Right lobe of liver (tissue), 4 donors: ENCODE measurements at regions not wholly inside any gene's neighbourhood (a gene's known extent, or its start where the extent isn't known, plus 50 kb on each side); places are given as distances from the start of the nearest gene placed in this dataset.

Source experiments
- CTCF ChIP-seq, 4 donors: fragments of 200-600 bp in 3 of 4; fragments of 450-650 bp in 1 of 4; IDR thresholded peaks; one replicate each; pipeline versions ENCODE4 v1.5.1 to v1.8.0; 2016 to 2022; ENCODE audit warnings: antibody characterized with exemption in 4 of 4, mild to moderate bottlenecking in 2 of 4
- POLR2A ChIP-seq: fragments of 450-650 bp; IDR thresholded peaks from one replicate; pipeline ENCODE4 v1.6.1; 2017; ENCODE audit warnings: antibody characterized with exemption, mild to moderate bottlenecking
- donor health status: DM: no; HTN: no; CAD: no.
- donor health status: DM: no; HTN: no; CAD: no.
- donor health status: DM: no; HTN: yes; CAD: no.

DNA sequence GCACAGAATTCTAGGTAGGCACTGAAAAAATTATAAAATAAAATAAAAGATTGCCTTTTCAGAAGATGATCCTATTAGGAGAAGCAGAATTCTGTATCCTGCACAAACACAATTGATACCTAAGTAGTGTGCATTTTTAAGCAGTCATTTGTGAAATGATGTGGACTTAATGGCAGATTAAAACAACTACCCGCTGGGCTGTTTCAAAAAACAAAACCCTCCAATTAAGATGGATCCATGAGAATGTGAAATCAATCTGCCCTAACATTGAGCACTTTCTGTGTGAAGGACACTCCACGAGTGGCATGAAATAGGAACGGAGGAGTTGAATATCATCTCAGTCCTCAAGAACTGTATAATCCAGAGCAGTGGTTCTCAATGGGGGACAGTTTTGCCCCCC is 1012.8 kb upstream of the EEF2KMT start:
- no peak for TF ChIP-seq CTCF (IDR thresholded peaks at IDR 0.05)
- no peak for TF ChIP-seq POLR2A
